Vagina (tissue), 2 donors: ENCODE measurements at regions not wholly inside any gene's neighbourhood (a gene's known extent, or its start where the extent isn't known, plus 50 kb on each side); places are given as distances from the start of the nearest gene placed in this dataset.

Experiments used
- DNase-seq, 2 donors: peaks; one replicate each; pipeline ENCODE4 v3.0.0-alpha.2; 2017; ENCODE audit errors: extremely low spot score in 2 of 2
- H3K27ac ChIP-seq: fragments of 200-600 bp; sonication (generic); one replicate; pipeline ENCODE4 v1.5.1; 2019
- H3K27me3 ChIP-seq: fragments of 200-600 bp; sonication (generic); one replicate; pipeline ENCODE4 v1.5.1; 2019
- H3K36me3 ChIP-seq, 2 donors: fragments of 200-600 bp; sonication (generic); one replicate each; pipeline ENCODE4 v1.5.1; 2017 to 2019
- H3K4me1 ChIP-seq: fragments of 200-600 bp; sonication (generic); one replicate; pipeline ENCODE4 v1.5.1; 2019
- H3K4me3 ChIP-seq, 2 donors: fragments of 200-600 bp; sonication (generic); 1 replicate in 1 of 2; 2 replicates in 1 of 2; pipeline ENCODE4 v1.5.1; 2016 to 2019
- H3K9me3 ChIP-seq: fragments of 200-600 bp; sonication (generic); one replicate; pipeline ENCODE4 v1.5.1; 2019
- POLR2A ChIP-seq, 2 donors: fragments of 450-650 bp; IDR thresholded peaks; one replicate each; pipeline ENCODE4 v1.6.1; 2017; ENCODE audit warnings: antibody characterized with exemption in 2 of 2, mild to moderate bottlenecking in 2 of 2, moderate library complexity in 2 of 2
- POLR2AphosphoS5 ChIP-seq, 2 donors: sonication (generic); formaldehyde crosslinking; IDR thresholded peaks; one replicate each; pipeline ENCODE4 v1.9.0; 2017; ENCODE audit warnings: antibody characterized with exemption in 2 of 2, mild to moderate bottlenecking in 2 of 2, low read depth in 1 of 2; ENCODE audit not compliant: insufficient read depth in 1 of 2
- intact Hi-C: fragments of 100-400 bp; cut with DNase I; formaldehyde crosslinking; loops from one replicate; pipeline ENCODE4 v1.15.1; 2023
- TF ChIP-seq, protein P1 (sequence below), 3 experiments: fragments of 450-650 bp in 2 of 3; fragments of 200-600 bp in 1 of 3; sonication (generic) in 1 of 3; IDR thresholded peaks; one replicate each; pipeline ENCODE4 v1.5.1; 2017 to 2019; ENCODE audit warnings: antibody characterized with exemption in 3 of 3, mild to moderate bottlenecking in 2 of 3, moderate library complexity in 2 of 3

- no peak for DNase-seq
- Histone ChIP-seq H3K27ac (no peak overlapping the region), H3K36me3 (no peaks in the 10 kb centered on the region), H3K9me3 (no peaks in the 10 kb centered on the region), H3K4me3 (no peak overlapping the region), H3K27me3 (no peaks in the 10 kb centered on the region), H3K4me1 (no peaks in the 10 kb centered on the region)
- TF ChIP-seq POLR2A (IDR thresholded peaks at IDR 0.05) (no peak), POLR2AphosphoS5 (IDR thresholded peaks at IDR 0.05; ENCODE audit: insufficient read depth in 1 of 2, low read depth in 1 of 2) (no peak)
- TF ChIP-seq, protein P1, sequence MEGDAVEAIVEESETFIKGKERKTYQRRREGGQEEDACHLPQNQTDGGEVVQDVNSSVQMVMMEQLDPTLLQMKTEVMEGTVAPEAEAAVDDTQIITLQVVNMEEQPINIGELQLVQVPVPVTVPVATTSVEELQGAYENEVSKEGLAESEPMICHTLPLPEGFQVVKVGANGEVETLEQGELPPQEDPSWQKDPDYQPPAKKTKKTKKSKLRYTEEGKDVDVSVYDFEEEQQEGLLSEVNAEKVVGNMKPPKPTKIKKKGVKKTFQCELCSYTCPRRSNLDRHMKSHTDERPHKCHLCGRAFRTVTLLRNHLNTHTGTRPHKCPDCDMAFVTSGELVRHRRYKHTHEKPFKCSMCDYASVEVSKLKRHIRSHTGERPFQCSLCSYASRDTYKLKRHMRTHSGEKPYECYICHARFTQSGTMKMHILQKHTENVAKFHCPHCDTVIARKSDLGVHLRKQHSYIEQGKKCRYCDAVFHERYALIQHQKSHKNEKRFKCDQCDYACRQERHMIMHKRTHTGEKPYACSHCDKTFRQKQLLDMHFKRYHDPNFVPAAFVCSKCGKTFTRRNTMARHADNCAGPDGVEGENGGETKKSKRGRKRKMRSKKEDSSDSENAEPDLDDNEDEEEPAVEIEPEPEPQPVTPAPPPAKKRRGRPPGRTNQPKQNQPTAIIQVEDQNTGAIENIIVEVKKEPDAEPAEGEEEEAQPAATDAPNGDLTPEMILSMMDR (IDR thresholded peaks at IDR 0.05): no peak
- intact Hi-C loops: no loop called here
Observed at GRCh38 chrX:9378980-9379696, 85.7 kb upstream of the TBL1X start.

GRCh38 chrX:9379697-9380551 is 84.9 kb upstream of the TBL1X start:
- Histone ChIP-seq H3K27me3 (no peaks in the 10 kb centered on the region), H3K27ac (no peak overlapping the region), H3K9me3 (no peaks in the 10 kb centered on the region), H3K4me3 (no peak overlapping the region), H3K36me3 (no peaks in the 10 kb centered on the region), H3K4me1 (no peaks in the 10 kb centered on the region)
- DNase-seq: no peak
- intact Hi-C loops: no loop called here
- TF ChIP-seq, protein P1 (IDR thresholded peaks at IDR 0.05): no peak
- no peak for TF ChIP-seq POLR2AphosphoS5 (IDR thresholded peaks at IDR 0.05; ENCODE audit: insufficient read depth in 1 of 2, low read depth in 1 of 2)
- TF ChIP-seq POLR2A (IDR thresholded peaks at IDR 0.05): no peak

DNA sequence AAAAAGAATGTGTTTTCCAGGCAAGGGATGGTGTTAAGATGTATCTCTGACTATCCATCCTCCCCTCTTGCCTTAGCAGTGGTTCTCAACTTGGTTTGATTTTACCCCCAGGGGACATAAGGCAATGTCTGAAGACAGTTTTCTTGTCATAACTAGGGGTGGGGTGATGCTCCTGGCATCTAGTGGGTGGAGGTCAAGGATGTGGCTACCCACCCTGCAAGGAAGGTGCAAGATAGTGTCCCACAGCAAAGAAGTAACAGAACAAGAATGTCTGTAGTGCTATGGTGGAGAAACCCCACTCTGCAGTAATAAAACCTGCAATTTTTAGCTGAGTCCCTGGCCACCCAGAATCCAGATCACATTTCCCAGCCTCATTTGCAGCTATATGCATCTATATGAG is 81.2 kb upstream of the TBL1X start:
- TF ChIP-seq POLR2AphosphoS5 (IDR thresholded peaks at IDR 0.05; ENCODE audit: insufficient read depth in 1 of 2, low read depth in 1 of 2) (no peak), POLR2A (IDR thresholded peaks at IDR 0.05) (no peak)
- TF ChIP-seq, protein P1 (IDR thresholded peaks at IDR 0.05): no peak
- intact Hi-C loops: no loop called here

GRCh38 chrX:9388450-9388849 is 76.4 kb upstream of the TBL1X start:
- intact Hi-C loops: no loop called here
- DNase-seq: no peak
- Histone ChIP-seq H3K27me3 (no peaks in the 10 kb centered on the region), H3K9me3 (no peaks in the 10 kb centered on the region), H3K27ac (no peak overlapping the region), H3K4me3 (no peak overlapping the region), H3K4me1 (no peaks in the 10 kb centered on the region), H3K36me3 (no peaks in the 10 kb centered on the region)
- TF ChIP-seq POLR2A (IDR thresholded peaks at IDR 0.05) (no peak), POLR2AphosphoS5 (IDR thresholded peaks at IDR 0.05; ENCODE audit: insufficient read depth in 1 of 2, low read depth in 1 of 2) (no peak)
- TF ChIP-seq, protein P1 (IDR thresholded peaks at IDR 0.05): no peak

More for the DNA sequence above, 81.2 kb upstream of the TBL1X start:
- no peak overlapping the region for H3K4me3 ChIP-seq
- no peaks in the 10 kb centered on the region for H3K27me3 ChIP-seq
- H3K27ac ChIP-seq: no peak overlapping the region
- no peaks in the 10 kb centered on the region for H3K36me3 ChIP-seq
- H3K4me1 ChIP-seq: no peaks in the 10 kb centered on the region
- no peak for DNase-seq
- H3K9me3 ChIP-seq: no peaks in the 10 kb centered on the region

GRCh38 chrX:9390121-9390520 is 74.7 kb upstream of the TBL1X start:
- Histone ChIP-seq H3K4me3 (no peak overlapping the region), H3K9me3 (no peaks in the 10 kb centered on the region), H3K4me1 (no peaks in the 10 kb centered on the region), H3K36me3 (no peaks in the 10 kb centered on the region), H3K27me3 (no peaks in the 10 kb centered on the region), H3K27ac (no peak overlapping the region)
- no peak for DNase-seq
- TF ChIP-seq, protein P1 (IDR thresholded peaks at IDR 0.05): no peak
- no peak for TF ChIP-seq POLR2A (IDR thresholded peaks at IDR 0.05)
- TF ChIP-seq POLR2AphosphoS5 (IDR thresholded peaks at IDR 0.05; ENCODE audit: insufficient read depth in 1 of 2, low read depth in 1 of 2): no peak
- intact Hi-C loops: no loop called here
